Mononuclear cell (primary cell): ENCODE measurements at regions not wholly inside any gene's neighbourhood (a gene's known extent, or its start where the extent isn't known, plus 50 kb on each side); places are given as distances from the start of the nearest gene placed in this dataset.

ENCODE experiments used
- H3K27me3 ChIP-seq: 2 replicates; pipeline ENCODE4 v1.6.0; 2011; ENCODE audit warnings: low read length, control low read depth; ENCODE audit not compliant: insufficient read depth
- H3K4me1 ChIP-seq: 2 replicates; pipeline ENCODE4 v1.5.1; 2011; ENCODE audit warnings: mild to moderate bottlenecking, low read length, control low read depth; ENCODE audit not compliant: insufficient read depth
- H3K4me3 ChIP-seq: 2 replicates; pipeline ENCODE4 v1.5.1; 2011; ENCODE audit warnings: mild to moderate bottlenecking, low read length, moderate library complexity
- H3K9me3 ChIP-seq: 2 replicates; pipeline ENCODE4 v1.5.1; 2011; ENCODE audit warnings: low read depth, mild to moderate bottlenecking, control low read depth, low read length

DNA sequence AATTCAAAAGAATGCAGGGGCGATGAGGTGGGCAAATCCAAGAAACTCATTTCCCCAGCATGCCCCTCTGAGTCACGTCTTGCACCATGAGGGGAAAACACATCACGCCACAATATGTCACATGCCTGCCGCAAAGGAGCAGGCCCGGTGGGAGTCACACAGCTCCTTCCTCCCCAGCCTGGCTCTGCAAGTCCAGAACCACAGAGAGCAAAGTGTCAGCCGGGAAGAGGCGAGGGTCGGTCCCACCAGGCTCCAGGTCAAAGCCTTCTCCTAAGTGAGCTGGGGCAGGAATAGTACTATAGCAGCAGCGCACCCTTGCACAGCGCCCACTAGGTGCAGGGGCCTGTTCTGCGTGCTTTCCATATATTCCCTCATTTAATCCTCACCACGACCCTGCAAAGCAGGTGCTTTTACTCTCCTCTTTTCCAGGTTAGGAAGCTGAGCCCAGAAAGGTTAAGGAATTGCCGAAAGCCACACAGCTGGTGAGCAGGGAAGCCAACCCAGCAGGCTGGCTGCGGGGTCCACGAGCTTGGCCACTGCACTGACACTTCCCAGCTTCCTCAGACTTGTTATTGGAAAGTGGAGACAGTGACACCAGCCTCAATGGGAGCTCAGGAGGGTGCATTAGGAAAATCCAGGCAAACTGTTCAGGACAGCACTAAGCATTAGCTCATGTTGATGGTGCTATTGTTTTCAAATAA is 94.0 kb upstream of the ZMIZ1 start:
- Histone ChIP-seq H3K4me3 (no peak overlapping the region), H3K27me3 (no peaks in the 10 kb centered on the region), H3K4me1 (peaks cover 19% of the 10 kb centered on the region), H3K9me3 (no peaks in the 10 kb centered on the region)

DNA sequence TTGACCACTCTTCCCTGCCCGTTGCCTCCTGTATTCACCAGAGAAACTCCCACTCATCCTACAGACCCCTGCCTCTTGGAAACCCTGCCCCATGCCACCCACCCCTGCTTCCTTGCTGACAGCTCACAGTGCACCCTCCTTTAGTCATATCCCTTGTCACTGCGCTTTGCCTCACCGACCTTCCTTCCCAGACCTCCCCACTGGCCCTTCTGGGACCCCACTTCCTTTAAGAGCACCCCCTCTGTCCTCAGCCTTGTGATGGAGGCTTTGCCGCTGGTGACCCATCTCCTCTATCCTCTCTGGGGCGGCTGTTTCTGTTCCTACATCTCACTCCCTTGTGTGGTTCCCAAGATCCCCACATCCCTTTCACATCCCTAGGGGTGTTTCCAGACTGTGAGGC is 92.8 kb upstream of the ZMIZ1 start:
- H3K4me1 ChIP-seq: peaks cover 19% of the 10 kb centered on the region
- H3K9me3 ChIP-seq: no peaks in the 10 kb centered on the region
- H3K4me3 ChIP-seq: no peak overlapping the region
- no peaks in the 10 kb centered on the region for H3K27me3 ChIP-seq

DNA sequence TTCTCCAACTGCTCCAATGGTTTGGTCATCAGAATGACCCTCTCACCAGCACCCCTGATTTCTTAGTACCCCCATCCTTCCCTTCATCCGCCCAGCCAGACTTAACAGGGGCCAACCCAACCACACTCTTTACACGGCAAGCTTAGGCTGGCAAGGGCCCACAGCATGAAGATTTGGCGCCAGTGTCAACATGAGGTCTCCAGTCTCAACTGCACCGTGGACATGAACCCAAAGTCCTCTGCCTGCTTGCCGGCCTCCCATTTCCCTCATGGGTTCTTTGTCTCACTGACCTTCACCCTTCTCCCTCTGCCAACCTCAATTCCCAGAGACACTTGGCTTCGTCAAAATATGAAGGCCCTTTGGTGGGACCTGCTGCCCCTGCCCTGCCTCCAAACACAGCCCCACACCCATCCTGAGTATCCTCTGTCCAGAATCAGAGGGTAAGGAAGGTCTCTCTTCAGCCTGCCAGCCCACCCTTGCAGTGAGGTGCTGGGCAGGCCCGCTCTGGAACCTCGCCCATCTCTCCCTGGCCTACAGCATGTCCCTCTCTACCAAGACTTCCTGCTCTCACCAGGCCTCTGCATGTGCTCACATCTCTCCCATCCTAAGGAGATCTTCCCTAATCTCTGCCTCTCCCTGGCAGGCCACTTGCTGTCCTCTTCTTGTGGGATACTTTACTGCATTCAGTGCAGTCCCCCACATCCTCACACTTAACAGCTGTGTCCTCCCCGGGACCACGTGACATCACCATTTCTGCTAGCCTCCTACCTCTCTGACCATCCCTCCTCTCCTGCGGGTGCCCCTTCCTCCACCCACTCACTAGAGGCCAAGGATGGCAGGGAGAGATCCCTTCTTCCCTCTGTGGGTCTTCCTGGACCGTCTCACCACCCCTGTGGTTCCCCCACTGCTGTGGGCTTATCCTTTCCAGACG is 91.7 kb upstream of the ZMIZ1 start:
- Histone ChIP-seq H3K9me3 (no peaks in the 10 kb centered on the region), H3K27me3 (no peaks in the 10 kb centered on the region), H3K4me3 (no peak overlapping the region)

DNA sequence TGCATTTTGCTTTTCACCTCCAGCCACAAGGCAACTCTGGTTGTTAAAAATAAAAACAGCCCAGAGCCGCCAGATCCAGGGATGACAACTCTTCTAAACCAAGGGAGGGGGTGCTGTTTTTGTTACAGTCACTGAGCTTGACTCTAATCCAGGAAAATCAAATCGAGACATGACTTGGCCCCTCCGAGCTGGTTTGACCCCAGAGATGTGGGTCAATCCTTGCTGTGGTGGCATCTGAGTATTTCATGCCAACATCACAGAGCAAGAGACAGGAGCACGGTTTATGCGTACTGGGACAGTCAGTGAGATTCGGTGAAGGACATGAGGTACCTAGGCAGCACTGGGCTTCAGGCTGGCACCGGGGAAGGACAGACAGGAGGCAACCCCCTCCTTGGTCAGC is 88.8 kb upstream of the ZMIZ1 start:
- Histone ChIP-seq H3K27me3 (no peaks in the 10 kb centered on the region), H3K4me3 (no peak overlapping the region), H3K4me1 (peaks cover 1% of the 10 kb centered on the region), H3K9me3 (no peaks in the 10 kb centered on the region)

More for the DNA sequence above, 91.7 kb upstream of the ZMIZ1 start:
- peaks cover 19% of the 10 kb centered on the region for H3K4me1 ChIP-seq

DNA sequence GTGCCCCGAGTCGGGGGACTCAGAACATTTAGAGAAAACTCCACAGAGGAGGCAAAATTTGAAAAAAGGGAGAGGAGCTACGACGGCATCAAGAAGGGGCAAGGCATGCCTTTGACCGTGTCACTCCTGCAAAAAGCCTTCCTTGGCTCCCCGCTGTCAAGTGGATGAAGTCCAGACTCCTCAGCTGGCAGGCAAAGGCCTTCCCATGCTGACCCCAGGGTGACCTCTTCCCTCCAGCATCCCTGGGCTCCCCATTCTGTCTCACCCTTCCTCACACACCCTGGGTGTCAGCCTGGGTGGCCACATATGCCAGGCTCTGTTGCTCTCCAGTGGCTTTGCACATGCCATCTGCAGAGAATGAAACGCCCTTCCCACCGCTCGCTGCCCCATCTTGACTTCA is 88.4 kb upstream of the ZMIZ1 start:
- H3K9me3 ChIP-seq: no peaks in the 10 kb centered on the region
- H3K27me3 ChIP-seq: no peaks in the 10 kb centered on the region
- no peaks in the 10 kb centered on the region for H3K4me1 ChIP-seq
- no peak overlapping the region for H3K4me3 ChIP-seq

DNA sequence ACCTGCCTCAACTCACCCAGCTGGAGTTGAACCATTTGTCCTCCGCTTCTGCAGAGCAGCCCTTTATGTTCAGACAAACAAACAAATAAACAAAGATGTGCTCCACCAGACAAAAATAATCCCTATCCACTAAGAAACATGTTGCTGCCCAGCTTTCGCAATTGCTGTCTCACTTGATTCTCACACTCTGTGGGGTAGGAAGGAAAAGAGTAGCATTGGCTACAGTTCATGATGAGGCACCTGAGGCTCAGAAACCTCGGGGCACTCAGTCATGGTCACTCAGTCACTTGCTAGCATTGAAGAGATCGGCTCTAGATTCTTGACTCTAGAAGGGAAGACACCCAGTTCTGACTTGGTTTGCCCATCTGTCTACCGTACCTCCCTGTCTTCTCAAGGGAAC is 88.0 kb upstream of the ZMIZ1 start:
- Histone ChIP-seq H3K9me3 (no peaks in the 10 kb centered on the region), H3K27me3 (no peaks in the 10 kb centered on the region), H3K4me3 (no peak overlapping the region), H3K4me1 (no peaks in the 10 kb centered on the region)

DNA sequence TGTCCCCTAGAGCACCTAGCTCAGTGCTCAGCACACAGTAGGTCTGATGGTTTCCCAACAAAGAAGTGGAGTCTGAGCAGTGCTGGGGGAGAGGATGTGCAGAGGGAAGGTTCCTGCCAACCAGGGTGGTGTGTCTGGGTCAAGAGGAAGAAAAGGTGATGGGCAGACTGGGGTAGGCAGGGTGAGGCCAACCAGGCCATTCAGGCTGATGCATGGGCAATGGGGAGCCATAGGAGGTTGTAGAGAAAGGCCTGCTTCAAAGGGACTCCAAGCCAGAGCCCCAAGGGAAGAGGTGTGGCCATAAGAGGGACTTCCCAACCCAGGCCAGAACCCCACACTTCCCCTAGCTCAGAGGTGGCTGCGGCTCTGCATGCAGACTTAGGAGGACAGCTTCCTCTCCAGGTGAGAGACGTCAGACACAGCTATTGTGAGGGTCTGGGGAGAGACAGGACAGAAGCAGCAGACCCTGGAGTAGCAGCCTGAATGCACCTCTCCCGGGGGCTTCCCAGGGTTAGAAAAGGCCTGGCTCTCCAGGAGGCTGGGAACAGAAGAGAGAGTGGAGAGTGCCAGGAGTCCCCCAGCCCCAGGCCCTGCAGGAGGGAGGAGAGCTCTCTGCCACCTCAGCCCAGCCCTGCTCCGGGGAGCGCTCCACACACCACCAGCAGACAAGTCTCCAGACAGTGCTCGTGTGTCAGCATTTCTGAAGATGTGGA is 87.4 kb upstream of the ZMIZ1 start:
- Histone ChIP-seq H3K9me3 (no peaks in the 10 kb centered on the region), H3K4me3 (no peak overlapping the region), H3K4me1 (no peaks in the 10 kb centered on the region), H3K27me3 (no peaks in the 10 kb centered on the region)

DNA sequence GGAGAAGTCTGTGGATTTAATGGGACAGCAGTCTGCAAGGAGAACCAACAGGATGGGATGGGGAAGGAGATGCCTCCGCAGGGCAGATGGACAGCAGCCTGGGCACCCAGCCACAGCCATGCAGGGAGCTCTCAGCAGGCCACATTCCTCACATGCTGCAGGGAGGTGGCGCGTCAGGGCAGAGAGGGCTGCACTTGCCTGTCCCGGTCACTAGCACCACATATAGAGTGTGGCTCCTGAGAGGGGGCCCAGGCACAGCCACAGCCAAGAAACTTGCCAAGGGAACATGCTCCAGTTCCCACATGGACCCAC is 86.8 kb upstream of the ZMIZ1 start:
- no peaks in the 10 kb centered on the region for H3K4me1 ChIP-seq
- no peaks in the 10 kb centered on the region for H3K9me3 ChIP-seq
- no peaks in the 10 kb centered on the region for H3K27me3 ChIP-seq
- no peak overlapping the region for H3K4me3 ChIP-seq

DNA sequence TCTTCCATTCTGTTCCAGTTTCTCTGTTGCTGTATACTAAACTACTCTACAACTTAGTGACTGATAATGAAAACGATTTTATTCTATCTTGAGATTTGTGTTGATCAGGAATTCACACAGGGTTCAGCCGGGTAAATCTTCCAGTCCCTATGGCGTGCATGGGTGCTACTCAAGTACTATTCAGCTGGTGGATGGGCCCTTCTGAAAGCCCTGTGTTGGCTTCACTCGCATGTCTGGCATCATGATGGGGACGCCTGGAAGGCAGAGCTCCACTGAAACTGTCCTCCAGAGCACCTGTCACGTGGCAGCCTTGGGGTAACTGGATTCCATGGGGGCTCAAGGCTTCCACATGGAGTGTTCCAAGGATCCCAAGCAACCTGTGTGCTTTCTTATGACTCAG is 86.0 kb upstream of the ZMIZ1 start:
- H3K4me1 ChIP-seq: no peaks in the 10 kb centered on the region
- H3K4me3 ChIP-seq: no peak overlapping the region
- H3K27me3 ChIP-seq: no peaks in the 10 kb centered on the region
- H3K9me3 ChIP-seq: no peaks in the 10 kb centered on the region

DNA sequence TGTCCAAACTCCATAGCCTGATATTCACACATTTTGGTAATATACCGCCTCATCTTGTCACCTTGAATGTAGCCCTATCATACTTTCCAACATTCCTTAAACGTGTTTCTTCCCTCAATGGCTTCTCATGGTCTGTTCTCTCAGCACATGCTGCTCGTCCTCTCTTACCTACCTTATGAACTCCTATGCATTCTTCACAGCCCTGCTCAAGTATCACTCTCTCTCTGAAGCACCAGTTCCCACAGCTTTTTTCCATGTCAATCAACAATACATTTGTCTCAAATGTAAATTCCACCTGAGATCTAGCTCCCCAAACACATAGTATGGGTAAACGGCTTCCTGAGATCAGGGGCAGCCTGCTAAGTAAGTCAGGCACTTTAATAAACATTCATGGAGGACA is 85.2 kb upstream of the ZMIZ1 start:
- Histone ChIP-seq H3K27me3 (no peaks in the 10 kb centered on the region), H3K4me1 (no peaks in the 10 kb centered on the region), H3K9me3 (no peaks in the 10 kb centered on the region), H3K4me3 (no peak overlapping the region)

DNA sequence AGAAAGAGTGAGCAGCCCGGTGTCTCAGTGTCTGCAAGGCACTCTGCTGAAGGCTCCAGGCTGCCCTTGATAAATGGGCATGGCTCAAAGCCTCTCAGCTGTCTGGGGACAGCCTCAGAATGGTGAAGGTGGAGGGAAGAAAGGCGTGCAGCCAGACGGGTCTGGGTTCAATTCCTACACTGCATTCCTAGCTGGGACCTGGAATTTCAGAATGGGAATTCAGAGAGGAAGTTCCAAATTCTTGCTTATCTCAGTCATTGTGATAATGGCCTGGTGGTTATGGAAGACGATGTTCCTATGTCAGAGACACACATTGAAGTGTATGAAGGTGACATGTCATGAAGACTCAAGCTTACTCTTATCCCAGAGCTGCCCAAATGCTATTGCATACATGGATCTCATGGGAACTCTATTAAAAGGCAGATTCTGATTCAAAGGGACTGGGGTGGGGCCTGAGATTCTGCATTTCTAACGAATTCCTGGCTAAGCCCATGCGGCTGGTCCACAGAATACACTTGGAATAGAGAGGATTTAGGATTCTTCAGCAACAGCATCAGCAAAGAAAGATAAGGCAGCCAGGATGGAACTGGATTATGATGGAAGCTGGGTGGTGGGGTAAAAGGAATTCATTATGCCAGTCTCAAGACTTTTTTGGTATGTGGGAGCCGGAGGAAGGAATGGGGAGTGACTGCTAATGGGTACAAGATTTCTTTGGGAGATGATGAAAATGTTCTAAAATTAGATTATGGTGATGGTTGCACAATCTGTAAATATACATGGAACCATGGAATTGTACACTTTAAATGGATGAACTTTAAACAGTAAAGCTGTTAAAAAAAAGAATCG is 82.6 kb upstream of the ZMIZ1 start:
- Histone ChIP-seq H3K4me1 (no peaks in the 10 kb centered on the region), H3K27me3 (no peaks in the 10 kb centered on the region)

DNA sequence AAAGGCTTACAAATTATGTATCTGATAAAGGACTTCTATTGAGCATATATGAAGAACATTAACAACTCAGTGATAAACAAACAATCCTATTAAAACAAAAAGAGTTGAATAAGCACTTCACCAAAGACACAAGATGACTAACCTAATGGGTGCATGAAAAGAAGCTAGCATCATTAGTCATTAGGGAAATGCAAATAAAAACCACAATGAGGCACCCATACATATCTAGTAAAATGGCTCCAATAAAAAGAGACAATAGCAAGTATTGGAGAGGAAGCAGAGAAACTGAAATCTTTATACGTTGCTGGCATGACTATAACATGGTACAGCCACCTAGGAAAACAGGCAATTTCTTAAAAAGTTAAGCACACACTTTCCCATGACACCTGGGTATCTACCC is 77.6 kb upstream of the ZMIZ1 start:
- no peaks in the 10 kb centered on the region for H3K9me3 ChIP-seq
- H3K27me3 ChIP-seq: no peaks in the 10 kb centered on the region
- H3K4me1 ChIP-seq: no peaks in the 10 kb centered on the region
- no peak overlapping the region for H3K4me3 ChIP-seq

More for the DNA sequence above, 82.6 kb upstream of the ZMIZ1 start:
- H3K9me3 ChIP-seq: no peaks in the 10 kb centered on the region
- no peak overlapping the region for H3K4me3 ChIP-seq

DNA sequence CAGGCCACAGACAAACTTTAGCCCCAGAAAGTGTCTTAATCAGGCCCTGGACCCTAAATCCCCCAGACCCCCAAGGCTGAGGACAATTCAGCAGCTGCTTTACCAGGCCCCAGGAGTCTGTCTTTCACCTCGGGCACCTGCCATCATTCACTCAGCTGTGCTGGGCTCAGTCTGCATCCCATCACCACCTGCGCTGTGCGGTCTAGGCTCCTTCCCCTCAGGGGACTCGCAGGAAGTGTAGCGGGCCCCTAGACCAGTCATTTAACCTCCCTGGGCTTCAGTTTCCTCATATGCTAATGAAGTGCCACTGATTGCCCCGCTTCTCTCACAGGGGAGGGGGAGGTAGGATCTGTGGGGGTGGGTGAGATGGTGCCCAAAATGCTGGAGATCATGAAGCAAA is 76.4 kb upstream of the ZMIZ1 start:
- Histone ChIP-seq H3K27me3 (no peaks in the 10 kb centered on the region), H3K4me1 (no peaks in the 10 kb centered on the region), H3K4me3 (no peak overlapping the region), H3K9me3 (no peaks in the 10 kb centered on the region)

DNA sequence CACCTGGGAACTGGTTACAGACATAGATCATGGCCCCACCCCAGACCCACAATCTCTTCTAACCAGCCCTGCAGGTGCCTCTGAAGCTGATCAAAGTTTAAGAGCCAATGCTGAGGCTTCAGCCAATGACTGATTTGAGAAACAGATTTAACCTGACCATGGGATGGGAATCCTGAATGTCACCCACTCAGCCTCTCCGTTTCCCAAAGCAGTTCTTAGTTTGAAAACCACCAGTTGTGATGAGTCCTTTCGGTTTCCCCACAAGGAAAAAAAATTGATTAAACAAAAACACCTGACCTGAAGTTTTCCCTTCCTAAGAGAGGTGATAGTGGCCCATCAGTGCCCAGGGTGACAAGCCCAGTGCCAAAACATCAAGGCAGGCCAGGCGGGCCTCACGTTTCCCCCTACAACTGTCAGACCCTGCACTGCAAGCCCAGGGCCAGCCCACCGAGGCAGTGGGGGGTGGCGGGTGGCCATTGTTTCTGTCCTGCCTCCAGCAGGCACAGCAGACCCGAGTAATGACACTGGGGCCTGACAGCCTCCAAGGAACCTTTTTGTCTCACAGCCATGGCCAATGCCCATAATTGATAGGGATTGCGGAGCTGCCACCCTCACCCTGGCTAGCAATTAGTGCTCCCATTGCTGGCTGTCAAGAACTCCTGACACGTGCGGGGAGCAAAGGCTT is 75.4 kb upstream of the ZMIZ1 start:
- Histone ChIP-seq H3K27me3 (no peaks in the 10 kb centered on the region), H3K4me1 (no peaks in the 10 kb centered on the region), H3K9me3 (no peaks in the 10 kb centered on the region), H3K4me3 (no peak overlapping the region)
